Hepatocyte (in vitro differentiated cells): ENCODE measurements at regions not wholly inside any gene's neighbourhood (a gene's known extent, or its start where the extent isn't known, plus 50 kb on each side); places are given as distances from the start of the nearest gene placed in this dataset.

Experiments used
- EZH2 ChIP-seq: fragments of 200-600 bp; sonication (generic); IDR thresholded peaks from 2 replicates; pipeline ENCODE4 v1.6.1; 2016; ENCODE audit warnings: antibody characterized with exemption, mild to moderate bottlenecking, borderline replicate concordance
- EZH2phosphoT487 ChIP-seq: fragments of 200-600 bp; sonication (generic); IDR thresholded peaks from one replicate; pipeline ENCODE4 v1.6.1; 2018; ENCODE audit warnings: antibody characterized with exemption, mild to moderate bottlenecking, low read depth, moderate library complexity; ENCODE audit not compliant: unreplicated experiment, severe bottlenecking
- TF ChIP-seq, protein P1 (sequence below): fragments of 200-600 bp; sonication (generic); IDR thresholded peaks from 2 replicates; pipeline ENCODE4 v1.5.1; 2016; ENCODE audit warnings: antibody characterized with exemption, mild to moderate bottlenecking; ENCODE audit not compliant: poor library complexity

DNA sequence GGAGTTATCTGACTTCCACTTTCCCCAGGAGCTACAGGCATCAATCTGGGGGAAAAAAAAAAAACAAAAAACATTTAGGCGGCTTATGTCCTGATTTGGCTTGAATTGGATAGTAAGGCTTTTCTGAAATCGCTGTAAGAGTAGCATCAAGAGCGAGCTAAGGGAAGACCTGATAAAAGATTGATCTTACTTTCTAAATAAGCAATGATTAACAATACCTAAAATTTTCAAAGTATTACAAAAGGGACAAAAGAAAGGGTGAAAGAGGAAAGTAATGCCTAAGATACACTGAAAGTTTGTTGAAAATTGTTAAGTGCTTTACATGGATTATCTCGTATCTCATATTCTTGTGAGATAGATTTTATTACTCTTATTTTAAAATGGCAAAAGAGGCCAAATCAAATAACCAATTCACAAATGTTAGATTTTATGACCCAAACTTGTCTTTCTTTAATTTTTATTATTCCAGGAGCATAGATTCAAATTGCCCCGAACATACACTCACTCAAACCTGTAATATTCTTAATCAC lies 106.4 kb upstream of the PRSS16 start:
- TF ChIP-seq, protein P1, sequence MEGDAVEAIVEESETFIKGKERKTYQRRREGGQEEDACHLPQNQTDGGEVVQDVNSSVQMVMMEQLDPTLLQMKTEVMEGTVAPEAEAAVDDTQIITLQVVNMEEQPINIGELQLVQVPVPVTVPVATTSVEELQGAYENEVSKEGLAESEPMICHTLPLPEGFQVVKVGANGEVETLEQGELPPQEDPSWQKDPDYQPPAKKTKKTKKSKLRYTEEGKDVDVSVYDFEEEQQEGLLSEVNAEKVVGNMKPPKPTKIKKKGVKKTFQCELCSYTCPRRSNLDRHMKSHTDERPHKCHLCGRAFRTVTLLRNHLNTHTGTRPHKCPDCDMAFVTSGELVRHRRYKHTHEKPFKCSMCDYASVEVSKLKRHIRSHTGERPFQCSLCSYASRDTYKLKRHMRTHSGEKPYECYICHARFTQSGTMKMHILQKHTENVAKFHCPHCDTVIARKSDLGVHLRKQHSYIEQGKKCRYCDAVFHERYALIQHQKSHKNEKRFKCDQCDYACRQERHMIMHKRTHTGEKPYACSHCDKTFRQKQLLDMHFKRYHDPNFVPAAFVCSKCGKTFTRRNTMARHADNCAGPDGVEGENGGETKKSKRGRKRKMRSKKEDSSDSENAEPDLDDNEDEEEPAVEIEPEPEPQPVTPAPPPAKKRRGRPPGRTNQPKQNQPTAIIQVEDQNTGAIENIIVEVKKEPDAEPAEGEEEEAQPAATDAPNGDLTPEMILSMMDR = no peak
- TF ChIP-seq EZH2 (no peak), EZH2phosphoT487 (no peak)
